Tibial nerve (tissue), 4 donors: ENCODE measurements at regions not wholly inside any gene's neighbourhood (a gene's known extent, or its start where the extent isn't known, plus 50 kb on each side); places are given as distances from the start of the nearest gene placed in this dataset.

Experiments used
- DNase-seq, 2 donors: peaks; one replicate each; pipeline ENCODE4 v3.0.0-alpha.2; 2019; ENCODE audit warnings: low spot score in 2 of 2
- H3K27ac ChIP-seq, 4 donors: fragments of 200-600 bp; sonication (generic) in 3 of 4; one replicate each; pipeline ENCODE4 v1.5.1; 2017 to 2019; ENCODE audit warnings: mild to moderate bottlenecking in 1 of 4
- H3K27me3 ChIP-seq, 2 donors: fragments of 200-600 bp; sonication (generic) in 1 of 2; one replicate each; pipeline versions ENCODE4 v1.5.1 to v1.6.0; 2017 to 2019
- H3K36me3 ChIP-seq, 3 donors: fragments of 200-600 bp; sonication (generic); one replicate each; pipeline ENCODE4 v1.5.1; 2018 to 2019
- H3K4me1 ChIP-seq, 4 donors: fragments of 200-600 bp; sonication (generic) in 3 of 4; one replicate each; pipeline ENCODE4 v1.5.1; 2017 to 2019
- H3K4me3 ChIP-seq, 4 donors: fragments of 200-600 bp; sonication (generic) in 3 of 4; one replicate each; pipeline ENCODE4 v1.5.1; 2017 to 2019; ENCODE audit warnings: mild to moderate bottlenecking in 1 of 4, moderate library complexity in 1 of 4
- H3K9me3 ChIP-seq, 4 donors: fragments of 200-600 bp; sonication (generic) in 3 of 4; one replicate each; pipeline ENCODE4 v1.5.1; 2017 to 2019
- CTCF ChIP-seq, 5 experiments: fragments of 200-600 bp in 3 of 5; fragments of 450-650 bp in 2 of 5; sonication (generic) in 3 of 5; IDR thresholded peaks; one replicate each; pipeline ENCODE4 v1.5.1; 2016 to 2019; ENCODE audit warnings: antibody characterized with exemption in 5 of 5, mild to moderate bottlenecking in 3 of 5, moderate library complexity in 2 of 5
- EP300 ChIP-seq, 2 donors: sonication (generic); formaldehyde crosslinking; IDR thresholded peaks; one replicate each; pipeline ENCODE4 v1.6.1; 2017; ENCODE audit warnings: antibody characterized with exemption in 2 of 2, mild to moderate bottlenecking in 1 of 2
- POLR2A ChIP-seq, 2 donors: fragments of 450-650 bp; IDR thresholded peaks; one replicate each; pipeline ENCODE4 v1.6.1; 2017; ENCODE audit warnings: antibody characterized with exemption in 2 of 2, mild to moderate bottlenecking in 2 of 2, moderate library complexity in 2 of 2
- WGBS, 2 donors: methylation state at CpG; one replicate each; pipeline ENCODE4 v1.1.5; 2018; 5-methylcytosine and 5-hydroxymethylcytosine counted together

- Histone ChIP-seq H3K27me3 (no peaks in the 10 kb centered on the region), H3K36me3 (no peaks in the 10 kb centered on the region), H3K4me3 (no peak overlapping the region), H3K9me3 (no peaks in the 10 kb centered on the region), H3K27ac (no peak overlapping the region), H3K4me1 (no peaks in the 10 kb centered on the region)
- WGBS, 2 donors = 68 to 73% methylated on average over 2 of the region's 2 CpGs
- DNase-seq = no peak
- TF ChIP-seq POLR2A (IDR thresholded peaks at IDR 0.05) = no peak
- no peak for TF ChIP-seq CTCF (IDR thresholded peaks at IDR 0.05)
- no peak for TF ChIP-seq EP300 (IDR thresholded peaks at IDR 0.05)
Measured at GRCh38 chr2:78925258-78925657, 100.2 kb upstream of the REG3G start.

GRCh38 chr2:78928502-78928901, 97.0 kb upstream of the REG3G start:
- Histone ChIP-seq H3K9me3 (no peaks in the 10 kb centered on the region), H3K4me1 (no peaks in the 10 kb centered on the region), H3K27me3 (no peaks in the 10 kb centered on the region), H3K27ac (no peak overlapping the region), H3K4me3 (no peak overlapping the region), H3K36me3 (no peaks in the 10 kb centered on the region)
- TF ChIP-seq CTCF (IDR thresholded peaks at IDR 0.05) (no peak), POLR2A (IDR thresholded peaks at IDR 0.05) (no peak), EP300 (IDR thresholded peaks at IDR 0.05) (no peak)
- WGBS, 2 donors = 44 to 59% methylated on average over 1 of the region's 1 CpG
- DNase-seq = no peak

GRCh38 chr2:78940998-78941397, 84.5 kb upstream of the REG3G start:
- no peak for DNase-seq
- no peaks in the 10 kb centered on the region for H3K4me1 ChIP-seq
- TF ChIP-seq POLR2A (IDR thresholded peaks at IDR 0.05) (no peak), EP300 (IDR thresholded peaks at IDR 0.05) (no peak), CTCF (IDR thresholded peaks at IDR 0.05) (no peak)
- no peak overlapping the region for H3K4me3 ChIP-seq
- H3K36me3 ChIP-seq = no peaks in the 10 kb centered on the region
- no peak overlapping the region for H3K27ac ChIP-seq
- 65 to 69% methylated on average over 6 of the region's 6 CpGs for WGBS, 2 donors
- no peaks in the 10 kb centered on the region for H3K27me3 ChIP-seq
- peaks cover 0 to 2% (median 0%) of the 10 kb centered on the region in 4 donors for H3K9me3 ChIP-seq

GRCh38 chr2:78941751-78942150, 83.8 kb upstream of the REG3G start:
- 66 to 70% methylated on average over 2 of the region's 2 CpGs for WGBS, 2 donors
- no peaks in the 10 kb centered on the region for H3K36me3 ChIP-seq
- no peak overlapping the region for H3K4me3 ChIP-seq
- no peaks in the 10 kb centered on the region for H3K4me1 ChIP-seq
- TF ChIP-seq EP300 (IDR thresholded peaks at IDR 0.05) = no peak
- TF ChIP-seq CTCF (IDR thresholded peaks at IDR 0.05) = no peak
- no peak for TF ChIP-seq POLR2A (IDR thresholded peaks at IDR 0.05)
- H3K9me3 ChIP-seq = peaks cover 0 to 6% (median 0%) of the 10 kb centered on the region in 4 donors
- no peaks in the 10 kb centered on the region for H3K27me3 ChIP-seq
- DNase-seq = no peak
- no peak overlapping the region for H3K27ac ChIP-seq

GRCh38 chr2:78963881-78964280, 61.6 kb upstream of the REG3G start:
- no peak for DNase-seq
- WGBS, 2 donors = 95 to 98% methylated on average over 2 of the region's 2 CpGs
- H3K4me3 ChIP-seq = no peak overlapping the region
- no peak overlapping the region for H3K27ac ChIP-seq
- no peaks in the 10 kb centered on the region for H3K27me3 ChIP-seq
- no peaks in the 10 kb centered on the region for H3K9me3 ChIP-seq
- no peaks in the 10 kb centered on the region for H3K36me3 ChIP-seq
- no peak for TF ChIP-seq POLR2A (IDR thresholded peaks at IDR 0.05)
- TF ChIP-seq CTCF (IDR thresholded peaks at IDR 0.05) = no peak
- TF ChIP-seq EP300 (IDR thresholded peaks at IDR 0.05) = no peak
- no peaks in the 10 kb centered on the region for H3K4me1 ChIP-seq
